ENCODE measurements at regions not wholly inside any gene's neighbourhood (a gene's known extent, or its start where the extent isn't known, plus 50 kb on each side); places are given as distances from the start of the nearest gene placed in this dataset. TPM values are rescaled to one million over a fixed set of nuclear protein-coding genes. Genes with fewer than 3 reads are reported as not detected.

DNA sequence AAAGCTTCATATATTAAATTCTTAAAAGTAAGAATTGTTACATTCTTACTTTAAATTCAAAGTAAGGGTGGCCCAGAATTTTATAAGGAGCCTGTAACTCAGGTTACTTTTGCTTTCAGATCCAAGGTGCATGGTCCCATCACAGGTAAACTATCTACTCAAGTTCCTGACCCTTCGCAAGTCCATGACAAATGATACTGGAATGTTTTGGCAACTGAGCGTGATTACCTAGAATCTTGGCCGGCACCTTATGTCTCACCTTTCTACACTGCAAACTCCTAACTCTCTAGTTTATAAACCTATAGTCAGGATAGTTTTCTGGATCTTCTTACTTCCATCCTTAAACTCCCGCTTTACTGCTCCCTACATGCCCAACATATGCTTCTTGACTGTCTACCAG is 67.9 kb upstream of the HMGN3 start:
- intact Hi-C loops (cut with DNase I) = no loop called here
- no peak for TF ChIP-seq POLR2A (IDR thresholded peaks at IDR 0.05)
- TF ChIP-seq, protein P1, sequence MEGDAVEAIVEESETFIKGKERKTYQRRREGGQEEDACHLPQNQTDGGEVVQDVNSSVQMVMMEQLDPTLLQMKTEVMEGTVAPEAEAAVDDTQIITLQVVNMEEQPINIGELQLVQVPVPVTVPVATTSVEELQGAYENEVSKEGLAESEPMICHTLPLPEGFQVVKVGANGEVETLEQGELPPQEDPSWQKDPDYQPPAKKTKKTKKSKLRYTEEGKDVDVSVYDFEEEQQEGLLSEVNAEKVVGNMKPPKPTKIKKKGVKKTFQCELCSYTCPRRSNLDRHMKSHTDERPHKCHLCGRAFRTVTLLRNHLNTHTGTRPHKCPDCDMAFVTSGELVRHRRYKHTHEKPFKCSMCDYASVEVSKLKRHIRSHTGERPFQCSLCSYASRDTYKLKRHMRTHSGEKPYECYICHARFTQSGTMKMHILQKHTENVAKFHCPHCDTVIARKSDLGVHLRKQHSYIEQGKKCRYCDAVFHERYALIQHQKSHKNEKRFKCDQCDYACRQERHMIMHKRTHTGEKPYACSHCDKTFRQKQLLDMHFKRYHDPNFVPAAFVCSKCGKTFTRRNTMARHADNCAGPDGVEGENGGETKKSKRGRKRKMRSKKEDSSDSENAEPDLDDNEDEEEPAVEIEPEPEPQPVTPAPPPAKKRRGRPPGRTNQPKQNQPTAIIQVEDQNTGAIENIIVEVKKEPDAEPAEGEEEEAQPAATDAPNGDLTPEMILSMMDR (IDR thresholded peaks at IDR 0.05) = no peak
- WGBS, 2 donors = 74 to 91% methylated on average over 4 of the region's 4 CpGs
- no peaks in the 10 kb centered on the region for H3K36me3 ChIP-seq
- DNase-seq = no peak
- no peaks in the 10 kb centered on the region for H3K27me3 ChIP-seq
- no peaks in the 10 kb centered on the region for H3K9me3 ChIP-seq
- no peak overlapping the region for H3K4me3 ChIP-seq (replicated peaks in 1 of 3)
- H3K4me1 ChIP-seq = no peaks in the 10 kb centered on the region
- no peak overlapping the region for H3K27ac ChIP-seq

DNA sequence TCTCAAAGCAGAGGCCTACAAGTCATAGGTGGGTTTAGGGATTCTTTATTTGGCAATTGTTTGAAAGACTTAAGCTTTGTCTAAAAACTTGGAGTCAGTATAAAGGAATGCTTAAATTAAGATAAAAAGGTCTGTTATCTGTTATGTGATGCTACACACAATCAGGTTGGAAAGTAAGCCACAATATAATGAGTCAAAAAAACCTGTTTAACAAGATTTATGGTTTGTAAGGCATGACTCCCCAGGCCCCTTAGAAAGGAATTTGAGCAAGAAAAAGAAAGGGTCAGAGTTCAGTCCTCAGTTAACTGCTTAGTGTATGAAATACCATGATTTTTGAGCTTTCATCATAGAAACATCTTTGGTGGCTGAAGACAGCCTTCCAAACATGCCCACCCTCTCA is 66.8 kb upstream of the HMGN3 start:
- intact Hi-C loops (cut with DNase I) = no loop called here
- Histone ChIP-seq H3K9me3 (no peaks in the 10 kb centered on the region), H3K4me3 (replicated peaks in 1 of 3) (no peak overlapping the region), H3K27me3 (no peaks in the 10 kb centered on the region), H3K36me3 (no peaks in the 10 kb centered on the region), H3K4me1 (no peaks in the 10 kb centered on the region), H3K27ac (no peak overlapping the region)
- TF ChIP-seq, protein P1 (IDR thresholded peaks at IDR 0.05) = no peak
- no peak for TF ChIP-seq POLR2A (IDR thresholded peaks at IDR 0.05)
- no peak for DNase-seq

DNA sequence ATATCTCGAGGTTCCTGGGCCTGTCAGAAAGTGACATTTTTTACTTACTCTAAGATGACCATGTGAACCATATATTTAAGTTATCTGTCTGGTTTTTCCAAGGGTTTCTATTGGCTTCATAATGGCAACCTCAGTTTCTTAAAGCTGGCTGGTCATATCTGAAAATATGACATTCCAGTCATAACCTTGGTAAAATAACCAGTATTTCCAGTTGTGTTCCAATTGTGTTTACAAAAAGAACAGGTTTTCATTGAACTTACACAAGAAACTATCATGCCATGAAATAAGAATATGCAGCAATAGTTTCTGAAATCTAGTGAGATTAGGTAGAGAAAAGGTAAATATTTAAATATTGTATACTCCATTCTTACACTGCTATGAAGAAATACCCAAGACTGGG is 61.7 kb upstream of the HMGN3 start:
- Histone ChIP-seq H3K27me3 (no peaks in the 10 kb centered on the region), H3K9me3 (no peaks in the 10 kb centered on the region), H3K4me3 (replicated peaks in 1 of 3) (no peak overlapping the region), H3K36me3 (no peaks in the 10 kb centered on the region), H3K4me1 (no peaks in the 10 kb centered on the region), H3K27ac (no peak overlapping the region)
- DNase-seq = no peak
- TF ChIP-seq POLR2A (IDR thresholded peaks at IDR 0.05) = no peak
- TF ChIP-seq, protein P1 (IDR thresholded peaks at IDR 0.05) = no peak
- WGBS, 2 donors = 87 to 92% methylated on average over 1 of the region's 1 CpG
- intact Hi-C loops (cut with DNase I) = no loop called here

Small RNA genes lying in the stretch of these regions (small RNA-seq; reads per million reads assigned to genes)
- gene AL078601.1 (not detected), gene RF00019 (not detected)

Measured in thyroid gland (tissue), 4 donors.